Panc1 (cell line): ENCODE measurements at regions not wholly inside any gene's neighbourhood (a gene's known extent, or its start where the extent isn't known, plus 50 kb on each side); places are given as distances from the start of the nearest gene placed in this dataset.
"Not testable (repeated sequence)": the region's sequence is repeated elsewhere in the genome, so short reads cannot be mapped to it uniquely, and the experiment has no call there.

Experiments used
- CTCF ChIP-seq: fragments of 450-650 bp; IDR thresholded peaks from 2 replicates; pipeline ENCODE4 v1.5.1; 2017; ENCODE audit warnings: mild to moderate bottlenecking
- POLR2AphosphoS5 ChIP-seq: IDR thresholded peaks from 2 replicates; pipeline ENCODE4 v1.6.1; 2012; ENCODE audit warnings: mild to moderate bottlenecking, low read depth, low read length, moderate library complexity
- SIN3A ChIP-seq: IDR thresholded peaks from 2 replicates; pipeline ENCODE4 v1.6.1; 2012; ENCODE audit warnings: low read depth, mild to moderate bottlenecking, low read length, moderate library complexity, borderline replicate concordance; ENCODE audit not compliant: insufficient read depth

- TF ChIP-seq CTCF, POLR2AphosphoS5, SIN3A: not testable (repeated sequence)
Observed at GRCh38 chr2:87610974-87611373, 136.9 kb upstream of the PLGLB2 start.
